ENCODE measurements at regions not wholly inside any gene's neighbourhood (a gene's known extent, or its start where the extent isn't known, plus 50 kb on each side); places are given as distances from the start of the nearest gene placed in this dataset.

- no peak for TF ChIP-seq CTCF (IDR thresholded peaks at IDR 0.05)
- no peak for TF ChIP-seq POLR2A (IDR thresholded peaks at IDR 0.05)
- no peak for TF ChIP-seq POLR2AphosphoS5 (IDR thresholded peaks at IDR 0.05)
- no peak for TF ChIP-seq EP300 (IDR thresholded peaks at IDR 0.05)
Measured at GRCh38 chr13:22736768-22737092, 444.0 kb upstream of the SGCG start.
